ENCODE measurements at regions not wholly inside any gene's neighbourhood (a gene's known extent, or its start where the extent isn't known, plus 50 kb on each side); places are given as distances from the start of the nearest gene placed in this dataset.

DNA sequence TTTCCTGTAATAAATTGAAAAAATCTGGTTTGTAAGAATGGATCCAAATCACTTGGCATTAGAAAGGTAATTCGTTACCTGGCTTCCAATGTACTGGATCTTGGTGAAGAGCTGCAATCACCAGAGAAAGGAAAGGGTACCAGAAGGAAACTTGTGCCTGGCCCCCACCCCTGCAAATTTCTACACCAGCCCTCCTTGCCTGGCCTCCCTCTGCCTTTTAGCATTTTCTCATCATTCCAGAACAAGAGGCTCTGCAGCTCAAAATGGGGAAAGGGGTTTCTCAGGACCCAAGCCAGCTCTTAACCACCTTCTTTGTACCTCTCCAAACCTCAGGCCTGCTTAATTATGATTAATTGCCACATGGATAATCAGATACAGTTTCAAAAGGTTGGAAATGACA is 612.8 kb upstream of the MGMT start:
- H3K27ac ChIP-seq (ENCODE audit: low read depth, low read length) = no peak overlapping the region
- CTCF ChIA-PET = no interaction called here
- peaks cover 40% of the 10 kb centered on the region; the same call in 1 of the 2 replicates for H3K27me3 ChIP-seq (ENCODE audit: insufficient read depth, low read length)
- no peaks in the 10 kb centered on the region for H3K9me2 ChIP-seq (ENCODE audit: insufficient read depth)
- H3K36me3 ChIP-seq (ENCODE audit: control insufficient read depth in 1 of 2, insufficient read depth in 2 of 2, low read length in 2 of 2) = no peaks in the 10 kb centered on the region
- H4K20me1 ChIP-seq (ENCODE audit: insufficient read depth) = no peaks in the 10 kb centered on the region
- intact Hi-C loops (cut with micrococcal nuclease) = no loop called here
- H3K4me2 ChIP-seq (ENCODE audit: low read length) = no peak overlapping the region
- ATAC-seq (no peak), DNase-seq (ENCODE audit: low read depth, low spot score) (no peak)
- no peaks in the 10 kb centered on the region for H3K9me3 ChIP-seq (ENCODE audit: control insufficient read depth in 1 of 2, insufficient read depth in 1 of 2, low read depth in 1 of 2, low read length in 2 of 2)
- no peak overlapping the region for H3K9ac ChIP-seq (ENCODE audit: low read length)
- H3K4me3 ChIP-seq (replicated peaks in 1 of 2; ENCODE audit: low read depth in 1 of 2, low read length in 2 of 2) = no peak overlapping the region
- POLR2A ChIA-PET = no interaction called here
- TF ChIP-seq EZH2 (IDR thresholded peaks at IDR 0.05) (no peak), SIN3A (IDR thresholded peaks at IDR 0.05; ENCODE audit: low read depth) (no peak), JUND (IDR thresholded peaks at IDR 0.05) (no peak), TCF7L2 (IDR thresholded peaks at IDR 0.05; ENCODE audit: borderline replicate concordance, extremely low read depth, insufficient read depth, insufficient read length) (no peak), ELF1 (IDR thresholded peaks at IDR 0.05; ENCODE audit: borderline replicate concordance, low read depth) (no peak), YY1 (IDR thresholded peaks at IDR 0.05; ENCODE audit: extremely low read depth, insufficient replicate concordance, low read depth, low read length) (no peak), POLR2A (IDR thresholded peaks at IDR 0.05; ENCODE audit: borderline replicate concordance, extremely low read depth, insufficient read depth, insufficient read length) (no peak), POLR2AphosphoS5 (IDR thresholded peaks at IDR 0.05; ENCODE audit: low read depth, low read length) (no peak), CEBPB (IDR thresholded peaks at IDR 0.05; ENCODE audit: low read depth) (no peak), SRF (IDR thresholded peaks at IDR 0.05; ENCODE audit: low read depth) (no peak), RAD21 (IDR thresholded peaks at IDR 0.05; ENCODE audit: low read depth) (no peak), ZFX (IDR thresholded peaks at IDR 0.05) (no peak), EZH2phosphoT487 (IDR thresholded peaks at IDR 0.05; ENCODE audit: borderline replicate concordance) (no peak), FOSL1 (IDR thresholded peaks at IDR 0.05; ENCODE audit: low read depth) (no peak), ATF3 (IDR thresholded peaks at IDR 0.05) (no peak), SP1 (IDR thresholded peaks at IDR 0.05; ENCODE audit: low read depth) (no peak)
- TF ChIP-seq, protein P1, sequence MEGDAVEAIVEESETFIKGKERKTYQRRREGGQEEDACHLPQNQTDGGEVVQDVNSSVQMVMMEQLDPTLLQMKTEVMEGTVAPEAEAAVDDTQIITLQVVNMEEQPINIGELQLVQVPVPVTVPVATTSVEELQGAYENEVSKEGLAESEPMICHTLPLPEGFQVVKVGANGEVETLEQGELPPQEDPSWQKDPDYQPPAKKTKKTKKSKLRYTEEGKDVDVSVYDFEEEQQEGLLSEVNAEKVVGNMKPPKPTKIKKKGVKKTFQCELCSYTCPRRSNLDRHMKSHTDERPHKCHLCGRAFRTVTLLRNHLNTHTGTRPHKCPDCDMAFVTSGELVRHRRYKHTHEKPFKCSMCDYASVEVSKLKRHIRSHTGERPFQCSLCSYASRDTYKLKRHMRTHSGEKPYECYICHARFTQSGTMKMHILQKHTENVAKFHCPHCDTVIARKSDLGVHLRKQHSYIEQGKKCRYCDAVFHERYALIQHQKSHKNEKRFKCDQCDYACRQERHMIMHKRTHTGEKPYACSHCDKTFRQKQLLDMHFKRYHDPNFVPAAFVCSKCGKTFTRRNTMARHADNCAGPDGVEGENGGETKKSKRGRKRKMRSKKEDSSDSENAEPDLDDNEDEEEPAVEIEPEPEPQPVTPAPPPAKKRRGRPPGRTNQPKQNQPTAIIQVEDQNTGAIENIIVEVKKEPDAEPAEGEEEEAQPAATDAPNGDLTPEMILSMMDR (IDR thresholded peaks at IDR 0.05 in 2 of 3, conservative IDR thresholded peaks at IDR 0.05 in 1 of 3; ENCODE audit: borderline replicate concordance in 1 of 3, insufficient read depth in 1 of 3, low read depth in 2 of 3, low read length in 2 of 3) = no peak
- TF ChIP-seq, protein P2, sequence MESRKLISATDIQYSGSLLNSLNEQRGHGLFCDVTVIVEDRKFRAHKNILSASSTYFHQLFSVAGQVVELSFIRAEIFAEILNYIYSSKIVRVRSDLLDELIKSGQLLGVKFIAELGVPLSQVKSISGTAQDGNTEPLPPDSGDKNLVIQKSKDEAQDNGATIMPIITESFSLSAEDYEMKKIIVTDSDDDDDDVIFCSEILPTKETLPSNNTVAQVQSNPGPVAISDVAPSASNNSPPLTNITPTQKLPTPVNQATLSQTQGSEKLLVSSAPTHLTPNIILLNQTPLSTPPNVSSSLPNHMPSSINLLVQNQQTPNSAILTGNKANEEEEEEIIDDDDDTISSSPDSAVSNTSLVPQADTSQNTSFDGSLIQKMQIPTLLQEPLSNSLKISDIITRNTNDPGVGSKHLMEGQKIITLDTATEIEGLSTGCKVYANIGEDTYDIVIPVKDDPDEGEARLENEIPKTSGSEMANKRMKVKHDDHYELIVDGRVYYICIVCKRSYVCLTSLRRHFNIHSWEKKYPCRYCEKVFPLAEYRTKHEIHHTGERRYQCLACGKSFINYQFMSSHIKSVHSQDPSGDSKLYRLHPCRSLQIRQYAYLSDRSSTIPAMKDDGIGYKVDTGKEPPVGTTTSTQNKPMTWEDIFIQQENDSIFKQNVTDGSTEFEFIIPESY (IDR thresholded peaks at IDR 0.05; ENCODE audit: extremely low read depth, insufficient replicate concordance, low read length) = no peak
- TF ChIP-seq, protein P3, sequence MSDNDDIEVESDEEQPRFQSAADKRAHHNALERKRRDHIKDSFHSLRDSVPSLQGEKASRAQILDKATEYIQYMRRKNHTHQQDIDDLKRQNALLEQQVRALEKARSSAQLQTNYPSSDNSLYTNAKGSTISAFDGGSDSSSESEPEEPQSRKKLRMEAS (IDR thresholded peaks at IDR 0.05) = no peak
- BruUV-seq (replicated peaks) = no TSS peak
- RAD21 ChIA-PET (ENCODE audit: low non-redundant PET in 1 of 2, low total read pairs in 2 of 2, uncharacterized antibody in 2 of 2, unreplicated experiment in 2 of 2) = no interaction called here
- no peaks in the 10 kb centered on the region for H3K79me2 ChIP-seq (ENCODE audit: insufficient read depth, low read length)
- no peaks in the 10 kb centered on the region for H3K4me1 ChIP-seq (ENCODE audit: control insufficient read depth in 1 of 2, insufficient read depth in 2 of 2, low read length in 2 of 2)
- no peak overlapping the region for H2AFZ ChIP-seq (ENCODE audit: low read depth, low read length, poor library complexity, severe bottlenecking)
